Suprapubic skin (tissue), 4 donors: ENCODE measurements at regions not wholly inside any gene's neighbourhood (a gene's known extent, or its start where the extent isn't known, plus 50 kb on each side); places are given as distances from the start of the nearest gene placed in this dataset.
A peak's percentile ranks its signal among the peaks of the same experiment; 100 is the strongest.

Experiments used
- DNase-seq, 2 donors: peaks; one replicate each; pipeline ENCODE4 v3.0.0-alpha.2; 2019; ENCODE audit warnings: low spot score in 2 of 2
- H3K27ac ChIP-seq: fragments of 200-600 bp; sonication (generic); one replicate; pipeline ENCODE4 v1.5.1; 2019
- H3K27me3 ChIP-seq: fragments of 200-600 bp; sonication (generic); one replicate; pipeline ENCODE4 v1.5.1; 2019
- H3K36me3 ChIP-seq: fragments of 200-600 bp; sonication (generic); one replicate; pipeline ENCODE4 v1.5.1; 2019
- H3K4me1 ChIP-seq: fragments of 200-600 bp; sonication (generic); one replicate; pipeline ENCODE4 v1.5.1; 2019
- H3K4me3 ChIP-seq: fragments of 200-600 bp; sonication (generic); one replicate; pipeline ENCODE4 v1.5.1; 2019; ENCODE audit warnings: mild to moderate bottlenecking
- H3K9me3 ChIP-seq: fragments of 200-600 bp; sonication (generic); one replicate; pipeline ENCODE4 v1.5.1; 2019
- CTCF ChIP-seq, 2 donors: fragments of 200-600 bp in 1 of 2; fragments of 450-650 bp in 1 of 2; sonication (generic) in 1 of 2; IDR thresholded peaks; one replicate each; pipeline ENCODE4 v1.5.1; 2016 to 2019; ENCODE audit warnings: antibody characterized with exemption in 2 of 2, mild to moderate bottlenecking in 1 of 2, moderate library complexity in 1 of 2
- EP300 ChIP-seq: sonication (generic); formaldehyde crosslinking; IDR thresholded peaks from one replicate; pipeline ENCODE4 v1.6.1; 2017; ENCODE audit warnings: antibody characterized with exemption
- POLR2A ChIP-seq, 2 donors: fragments of 450-650 bp; IDR thresholded peaks; one replicate each; pipeline ENCODE4 v1.6.1; 2017; ENCODE audit warnings: antibody characterized with exemption in 2 of 2, mild to moderate bottlenecking in 2 of 2, moderate library complexity in 2 of 2
- POLR2AphosphoS5 ChIP-seq, 3 donors: sonication (generic); formaldehyde crosslinking; IDR thresholded peaks; one replicate each; pipeline ENCODE4 v1.6.1; 2017; ENCODE audit warnings: antibody characterized with exemption in 3 of 3
- WGBS: methylation state at CpG from one replicate; pipeline ENCODE4 v1.1.5; 2018; 5-methylcytosine and 5-hydroxymethylcytosine counted together

- TF ChIP-seq POLR2AphosphoS5 (IDR thresholded peaks at IDR 0.05): no peak
- TF ChIP-seq EP300: no peak
- no peak for TF ChIP-seq POLR2A (IDR thresholded peaks at IDR 0.05)
- TF ChIP-seq CTCF (IDR thresholded peaks at IDR 0.05): no peak
- Histone ChIP-seq H3K36me3 (no peaks in the 10 kb centered on the region), H3K27me3 (no peaks in the 10 kb centered on the region), H3K4me3 (no peak overlapping the region), H3K4me1 (no peaks in the 10 kb centered on the region), H3K27ac (no peak overlapping the region), H3K9me3 (peaks cover 4% of the 10 kb centered on the region)
- no peak for DNase-seq
- WGBS: 77% methylated on average over 10 of the region's 12 CpGs
Measured at GRCh38 chr1:10953505-10954193, 58.8 kb upstream of the TARDBP start.

GRCh38 chr1:10957133-10957532 lies 55.3 kb upstream of the TARDBP start:
- no peak for TF ChIP-seq CTCF (IDR thresholded peaks at IDR 0.05)
- no peak for TF ChIP-seq EP300
- no peak for TF ChIP-seq POLR2A (IDR thresholded peaks at IDR 0.05)
- no peak for TF ChIP-seq POLR2AphosphoS5 (IDR thresholded peaks at IDR 0.05)
- Histone ChIP-seq H3K27me3 (no peaks in the 10 kb centered on the region), H3K9me3 (peaks cover 4% of the 10 kb centered on the region), H3K27ac (no peak overlapping the region), H3K36me3 (no peaks in the 10 kb centered on the region), H3K4me1 (peaks cover 5% of the 10 kb centered on the region), H3K4me3 (no peak overlapping the region)
- no peak for DNase-seq
- 62% methylated on average over 14 of the region's 15 CpGs for WGBS

GRCh38 chr1:10958614-10959013 lies 53.8 kb upstream of the TARDBP start:
- H3K27me3 ChIP-seq: no peaks in the 10 kb centered on the region
- WGBS: 84% methylated on average over 9 of the region's 10 CpGs
- H3K27ac ChIP-seq: no peak overlapping the region
- TF ChIP-seq CTCF (IDR thresholded peaks at IDR 0.05) (no peak), POLR2AphosphoS5 (IDR thresholded peaks at IDR 0.05) (no peak), EP300 (no peak), POLR2A (IDR thresholded peaks at IDR 0.05) (no peak)
- no peak overlapping the region for H3K4me3 ChIP-seq
- H3K4me1 ChIP-seq: peaks cover 5% of the 10 kb centered on the region
- no peak for DNase-seq
- H3K9me3 ChIP-seq: peaks cover 3% of the 10 kb centered on the region
- no peaks in the 10 kb centered on the region for H3K36me3 ChIP-seq

GRCh38 chr1:10960411-10961299 lies 51.8 kb upstream of the TARDBP start:
- Histone ChIP-seq H3K9me3 (no peaks in the 10 kb centered on the region), H3K27ac (no peak overlapping the region), H3K4me1 (peaks cover 5% of the 10 kb centered on the region), H3K36me3 (no peaks in the 10 kb centered on the region), H3K4me3 (no peak overlapping the region), H3K27me3 (peaks cover 4% of the 10 kb centered on the region)
- WGBS: 53% methylated on average over 44 of the region's 45 CpGs
- TF ChIP-seq CTCF (IDR thresholded peaks at IDR 0.05) (peak; percentile 49 to 91), POLR2A (IDR thresholded peaks at IDR 0.05) (no peak)
- peak; percentile 86 to 92 for DNase-seq

GRCh38 chr1:10961300-10961833 lies 51.1 kb upstream of the TARDBP start:
- no peaks in the 10 kb centered on the region for H3K36me3 ChIP-seq
- H3K9me3 ChIP-seq: no peaks in the 10 kb centered on the region
- H3K27ac ChIP-seq: no peak overlapping the region
- H3K4me1 ChIP-seq: peaks cover 5% of the 10 kb centered on the region
- peaks cover 4% of the 10 kb centered on the region for H3K27me3 ChIP-seq
- no peak overlapping the region for H3K4me3 ChIP-seq
- DNase-seq: no peak
- WGBS: 62% methylated on average over 12 of the region's 13 CpGs
- TF ChIP-seq POLR2AphosphoS5 (IDR thresholded peaks at IDR 0.05) (no peak), EP300 (no peak), POLR2A (IDR thresholded peaks at IDR 0.05) (no peak), CTCF (IDR thresholded peaks at IDR 0.05) (no peak)
